HUES6 (cell line): ENCODE measurements at regions not wholly inside any gene's neighbourhood (a gene's known extent, or its start where the extent isn't known, plus 50 kb on each side); places are given as distances from the start of the nearest gene placed in this dataset.

Experiments used
- H3K27ac ChIP-seq: 2 replicates; pipeline ENCODE4 v1.7.0; 2013; ENCODE audit warnings: low read depth, mild to moderate bottlenecking, low read length, inconsistent platforms
- H3K27me3 ChIP-seq: 2 replicates; pipeline ENCODE4 v1.6.1; 2013; ENCODE audit warnings: low read length; ENCODE audit not compliant: control insufficient read depth, insufficient read depth
- H3K36me3 ChIP-seq: 2 replicates; pipeline ENCODE4 v1.6.1; 2013; ENCODE audit warnings: low read length; ENCODE audit not compliant: control insufficient read depth, insufficient read depth
- H3K4me1 ChIP-seq: 2 replicates; pipeline ENCODE4 v1.6.1; 2013; ENCODE audit warnings: low read length; ENCODE audit not compliant: control insufficient read depth, insufficient read depth
- H3K4me3 ChIP-seq: 2 replicates; pipeline ENCODE4 v1.5.1; 2013; ENCODE audit warnings: low read depth, low read length
- H3K9ac ChIP-seq: one replicate; pipeline ENCODE4 v1.6.1; 2013; ENCODE audit warnings: mild to moderate bottlenecking, low read length
- H3K9me3 ChIP-seq: 2 replicates; pipeline ENCODE4 v1.6.1; 2013; ENCODE audit warnings: low read depth, low read length; ENCODE audit not compliant: control insufficient read depth, insufficient read depth

DNA sequence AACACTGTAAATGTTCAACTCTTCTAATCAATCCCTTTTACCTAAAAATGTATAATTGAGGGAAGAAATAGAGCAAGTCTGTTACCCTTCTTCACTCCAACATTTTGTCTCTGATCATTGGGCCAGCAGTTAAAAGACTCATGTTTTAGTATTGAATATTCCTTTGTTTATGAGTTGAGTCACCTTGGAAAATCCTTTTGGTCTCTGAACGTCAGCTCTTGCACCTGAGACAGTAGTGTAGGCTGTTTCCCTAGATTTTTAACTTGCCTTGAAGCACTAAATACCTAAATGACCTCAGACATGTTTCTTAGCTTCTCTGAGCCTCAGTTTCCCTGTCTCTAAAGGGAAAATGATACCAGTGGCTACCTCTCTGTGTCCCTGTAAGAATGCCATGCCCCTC is 184.2 kb downstream of the RFC3 start:
- H3K27me3 ChIP-seq: no peaks in the 10 kb centered on the region
- H3K36me3 ChIP-seq: no peaks in the 10 kb centered on the region
- H3K4me1 ChIP-seq: no peaks in the 10 kb centered on the region
- H3K4me3 ChIP-seq: no peak overlapping the region
- H3K9me3 ChIP-seq: no peaks in the 10 kb centered on the region
- H3K27ac ChIP-seq: no peak overlapping the region
- no peak overlapping the region for H3K9ac ChIP-seq

DNA sequence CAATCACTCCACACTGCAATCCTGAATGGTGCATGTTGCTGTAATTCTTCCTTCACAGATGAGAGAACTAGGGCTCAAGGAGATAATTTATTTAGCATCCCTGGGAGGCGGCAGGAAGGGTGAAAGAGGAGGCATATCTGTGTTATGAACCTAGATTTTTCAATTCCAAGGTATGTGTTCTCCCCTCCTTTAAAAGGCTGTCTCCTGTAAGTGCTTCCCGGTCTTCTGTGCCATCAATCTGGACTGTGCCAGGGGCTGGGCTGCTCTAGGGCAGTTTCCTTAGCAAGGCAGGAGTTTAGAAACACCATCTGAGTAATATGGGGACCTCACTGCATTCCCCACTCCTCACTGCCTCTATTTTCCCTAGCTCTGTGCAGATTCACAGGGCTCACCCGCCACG is 185.0 kb downstream of the RFC3 start:
- Histone ChIP-seq H3K27ac (no peak overlapping the region), H3K9me3 (no peaks in the 10 kb centered on the region), H3K4me3 (no peak overlapping the region)

DNA sequence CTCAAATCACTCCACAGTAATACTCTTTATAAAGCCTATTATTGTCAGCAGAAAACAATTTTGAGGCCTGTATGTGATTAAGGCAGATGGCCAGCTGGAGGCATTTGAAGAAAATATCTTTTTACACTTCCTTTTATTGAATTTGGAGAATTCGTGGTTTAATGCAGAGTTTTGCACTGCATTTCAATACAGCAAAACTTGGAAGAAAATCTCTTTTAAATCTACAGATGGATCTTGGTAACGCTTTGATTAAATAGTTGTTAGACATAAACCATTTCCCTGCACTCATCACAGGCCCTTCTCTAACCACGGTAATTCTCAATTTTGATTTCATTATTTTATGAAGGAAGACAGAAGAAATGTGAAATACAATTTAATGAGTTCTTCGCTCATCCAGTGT is 185.7 kb downstream of the RFC3 start:
- H3K9me3 ChIP-seq: no peaks in the 10 kb centered on the region
- H3K9ac ChIP-seq: no peak overlapping the region
- H3K4me1 ChIP-seq: no peaks in the 10 kb centered on the region
- H3K36me3 ChIP-seq: no peaks in the 10 kb centered on the region
- H3K27me3 ChIP-seq: no peaks in the 10 kb centered on the region
- H3K27ac ChIP-seq: no peak overlapping the region
- H3K4me3 ChIP-seq: no peak overlapping the region

More for the DNA sequence above, 185.0 kb downstream of the RFC3 start:
- no peaks in the 10 kb centered on the region for H3K36me3 ChIP-seq
- no peaks in the 10 kb centered on the region for H3K4me1 ChIP-seq
- no peak overlapping the region for H3K9ac ChIP-seq
- H3K27me3 ChIP-seq: no peaks in the 10 kb centered on the region

DNA sequence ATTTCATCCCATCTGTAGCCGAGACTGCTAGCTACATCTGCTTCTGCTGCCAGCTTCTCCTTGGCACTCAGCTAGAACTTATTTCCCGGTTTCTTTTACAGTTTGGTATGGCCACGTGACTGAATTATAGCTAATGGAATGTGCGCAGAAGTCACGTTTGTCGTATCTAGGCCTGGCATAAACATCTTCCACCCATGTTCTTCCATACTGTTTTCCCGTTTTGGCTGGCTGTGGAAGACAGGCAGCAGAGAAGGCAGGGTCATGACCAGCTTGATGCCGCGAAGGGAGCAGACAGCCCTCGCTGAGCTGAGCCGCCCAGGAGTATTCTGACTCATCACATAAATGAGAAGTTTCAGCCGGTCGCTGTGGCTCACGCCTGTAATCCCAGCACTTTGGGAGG is 186.7 kb downstream of the RFC3 start:
- no peaks in the 10 kb centered on the region for H3K36me3 ChIP-seq
- H3K9ac ChIP-seq: no peak overlapping the region
- H3K27ac ChIP-seq: no peak overlapping the region
- no peaks in the 10 kb centered on the region for H3K4me1 ChIP-seq
- H3K4me3 ChIP-seq: no peak overlapping the region
- no peaks in the 10 kb centered on the region for H3K9me3 ChIP-seq
- no peaks in the 10 kb centered on the region for H3K27me3 ChIP-seq

DNA sequence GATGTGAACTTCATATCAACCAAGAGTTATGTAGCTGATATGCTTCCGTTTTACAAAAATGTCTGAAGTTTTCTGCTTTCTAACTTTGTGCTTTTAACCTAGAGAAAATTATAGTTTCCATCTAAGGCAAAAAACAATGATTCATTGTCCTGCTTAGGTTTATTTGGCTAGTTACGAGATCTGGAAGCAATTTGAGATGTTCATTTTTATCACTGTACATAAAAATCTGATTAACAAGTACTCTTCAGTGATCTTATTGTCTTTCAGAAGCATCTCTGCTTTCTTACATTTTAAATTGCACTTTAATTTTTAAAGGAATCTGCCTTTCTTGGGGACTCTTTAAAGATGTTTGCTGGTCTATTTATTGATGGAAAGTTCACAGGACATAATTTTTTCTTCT is 188.1 kb downstream of the RFC3 start:
- no peaks in the 10 kb centered on the region for H3K4me1 ChIP-seq
- no peak overlapping the region for H3K27ac ChIP-seq
- no peak overlapping the region for H3K4me3 ChIP-seq
- no peaks in the 10 kb centered on the region for H3K27me3 ChIP-seq
- no peaks in the 10 kb centered on the region for H3K9me3 ChIP-seq
- no peak overlapping the region for H3K9ac ChIP-seq
- H3K36me3 ChIP-seq: no peaks in the 10 kb centered on the region

DNA sequence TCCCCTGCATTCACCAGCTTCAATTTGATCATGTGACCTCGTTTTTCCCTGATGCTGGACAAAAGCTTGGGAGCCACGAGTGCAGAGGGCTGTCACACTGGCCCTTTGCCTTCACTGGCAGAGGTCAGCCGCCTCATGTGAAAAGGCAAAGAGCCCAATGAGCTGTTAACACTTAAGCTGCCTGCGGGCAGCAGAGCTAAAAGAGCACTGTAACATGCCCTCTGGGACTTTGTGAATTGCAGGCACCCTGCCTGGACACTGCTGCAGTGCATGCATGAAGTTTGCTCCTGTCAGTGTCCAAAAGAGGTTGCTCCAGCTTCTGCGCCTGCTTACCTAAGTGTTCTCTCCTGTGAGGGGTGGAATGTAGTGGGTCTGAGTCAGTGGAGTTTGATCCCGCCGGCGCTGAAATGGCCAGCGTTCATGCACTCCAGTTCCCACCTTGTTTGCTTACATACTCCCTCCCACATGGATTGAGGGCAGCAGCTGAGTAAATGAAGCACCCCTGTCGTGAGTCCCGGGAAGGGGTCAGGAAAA is 193.7 kb downstream of the RFC3 start:
- no peak overlapping the region for H3K4me3 ChIP-seq
- H3K36me3 ChIP-seq: no peaks in the 10 kb centered on the region
- no peaks in the 10 kb centered on the region for H3K27me3 ChIP-seq
- H3K9ac ChIP-seq: no peak overlapping the region
- 0 out of 2 replicates have a peak, but pooled peaks cover 5% of the 10 kb centered on the region for H3K4me1 ChIP-seq
- H3K27ac ChIP-seq: no peak overlapping the region
- H3K9me3 ChIP-seq: no peaks in the 10 kb centered on the region

DNA sequence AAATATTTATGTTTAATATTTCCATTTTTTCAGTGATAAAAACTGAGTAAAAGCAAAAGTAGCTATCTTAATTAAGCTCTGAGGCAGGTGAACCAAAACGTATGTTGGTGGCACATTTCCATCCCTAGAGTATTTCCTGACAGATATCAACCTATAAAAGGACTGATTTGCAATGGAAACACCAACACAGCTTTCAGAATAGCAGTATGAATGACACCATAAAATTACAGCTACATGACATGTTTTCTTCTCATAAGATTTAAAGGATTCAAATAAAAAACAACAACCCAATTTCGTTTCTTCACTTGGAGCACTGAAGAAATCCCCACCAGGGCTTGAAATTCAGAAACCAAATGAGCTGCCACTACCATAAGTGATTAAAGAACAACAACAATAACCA is 194.4 kb downstream of the RFC3 start:
- H3K36me3 ChIP-seq: no peaks in the 10 kb centered on the region
- no peak overlapping the region for H3K27ac ChIP-seq
- H3K9ac ChIP-seq: no peak overlapping the region
- H3K4me1 ChIP-seq: 0 out of 2 replicates have a peak, but pooled peaks cover 5% of the 10 kb centered on the region
- H3K4me3 ChIP-seq: no peak overlapping the region
- no peaks in the 10 kb centered on the region for H3K9me3 ChIP-seq
- no peaks in the 10 kb centered on the region for H3K27me3 ChIP-seq

DNA sequence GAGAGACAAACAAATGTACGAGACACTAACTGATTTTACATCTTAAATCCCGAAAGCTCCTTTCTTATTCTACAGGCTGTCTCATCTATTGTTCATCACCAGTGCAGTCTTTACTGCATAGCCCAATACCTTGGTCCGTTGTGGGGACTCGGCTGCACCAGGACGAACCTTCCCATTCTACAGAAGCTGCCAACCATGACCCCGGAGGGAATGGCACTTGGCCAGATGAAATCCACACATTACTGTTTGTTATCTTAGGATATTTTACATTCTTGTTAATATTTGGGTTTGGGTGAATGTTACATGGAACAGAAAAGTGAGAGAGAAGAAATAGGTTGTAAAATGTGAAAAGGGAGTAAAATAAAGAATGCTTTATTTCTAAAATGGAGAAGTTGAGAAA is 195.1 kb downstream of the RFC3 start:
- no peak overlapping the region for H3K27ac ChIP-seq
- no peaks in the 10 kb centered on the region for H3K27me3 ChIP-seq
- 0 out of 2 replicates have a peak, but pooled peaks cover 5% of the 10 kb centered on the region for H3K4me1 ChIP-seq
- H3K9ac ChIP-seq: no peak overlapping the region
- no peaks in the 10 kb centered on the region for H3K9me3 ChIP-seq
- H3K4me3 ChIP-seq: no peak overlapping the region
- no peaks in the 10 kb centered on the region for H3K36me3 ChIP-seq

DNA sequence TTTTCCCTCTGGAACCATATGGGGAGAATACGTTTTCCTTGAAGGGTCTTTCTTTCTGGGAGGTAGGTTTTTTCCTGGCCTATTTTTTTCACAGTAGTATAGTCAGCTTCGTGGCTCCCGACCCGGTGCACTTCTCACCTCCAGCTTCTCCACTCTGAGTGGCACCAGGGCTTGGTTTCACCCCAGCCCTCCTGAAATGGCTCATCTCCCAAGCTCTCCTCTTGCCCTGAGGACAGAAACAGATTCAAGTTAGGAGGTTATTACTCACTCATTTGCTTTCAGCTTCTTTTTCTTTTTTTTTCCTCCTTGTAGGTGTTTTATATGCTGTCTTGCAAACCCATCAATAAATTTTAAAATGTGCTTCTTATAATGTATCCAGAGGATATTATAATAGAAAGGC is 199.3 kb downstream of the RFC3 start:
- Histone ChIP-seq H3K9me3 (peaks cover 9% of the 10 kb centered on the region), H3K36me3 (no peaks in the 10 kb centered on the region), H3K4me1 (no peaks in the 10 kb centered on the region), H3K27me3 (no peaks in the 10 kb centered on the region), H3K9ac (no peak overlapping the region), H3K4me3 (no peak overlapping the region), H3K27ac (no peak overlapping the region)

DNA sequence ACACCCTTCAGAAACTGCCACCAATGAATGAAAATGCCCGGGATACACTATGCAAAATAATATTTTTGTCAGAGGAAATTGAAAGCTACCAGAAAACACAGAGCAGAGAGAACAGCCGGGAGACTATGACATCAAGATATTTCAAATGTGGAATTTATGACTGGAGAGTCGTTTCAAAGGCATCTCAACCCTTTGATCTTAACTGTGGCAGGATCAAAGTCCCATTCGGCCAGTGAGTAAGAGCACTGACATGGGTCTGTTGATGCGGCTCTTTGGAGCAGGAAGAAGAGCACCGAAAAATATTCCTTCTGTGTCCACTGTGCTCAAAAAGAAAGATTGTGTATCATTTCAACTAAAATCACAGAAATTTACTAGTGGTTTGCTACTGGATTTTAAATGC is 201.9 kb downstream of the RFC3 start:
- H3K27ac ChIP-seq: no peak overlapping the region
- H3K4me1 ChIP-seq: no peaks in the 10 kb centered on the region
- no peak overlapping the region for H3K4me3 ChIP-seq
- no peak overlapping the region for H3K9ac ChIP-seq
- H3K36me3 ChIP-seq: no peaks in the 10 kb centered on the region
- H3K9me3 ChIP-seq: peaks cover 9% of the 10 kb centered on the region
- H3K27me3 ChIP-seq: no peaks in the 10 kb centered on the region

DNA sequence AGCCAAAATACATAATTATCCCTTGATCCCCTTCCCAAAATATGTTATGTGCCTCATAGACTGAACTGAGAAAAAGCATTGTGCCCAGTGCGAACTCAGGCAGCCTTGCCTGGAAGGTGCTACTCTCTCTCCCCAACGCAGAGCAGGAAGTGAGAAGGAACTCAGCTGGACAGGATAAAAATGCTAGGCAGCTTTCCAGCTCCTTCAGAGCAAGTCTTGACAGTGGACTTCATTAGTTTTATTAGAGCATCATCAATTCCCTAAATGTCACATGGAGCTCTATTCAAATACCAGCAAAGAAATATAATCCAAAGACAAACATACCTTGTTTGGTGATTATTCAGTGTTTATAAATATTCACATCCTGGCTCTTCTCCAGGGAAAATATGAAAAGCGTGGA is 202.4 kb downstream of the RFC3 start:
- H3K9me3 ChIP-seq: peaks cover 9% of the 10 kb centered on the region
- no peaks in the 10 kb centered on the region for H3K36me3 ChIP-seq
- no peaks in the 10 kb centered on the region for H3K4me1 ChIP-seq
- no peak overlapping the region for H3K4me3 ChIP-seq
- H3K27me3 ChIP-seq: no peaks in the 10 kb centered on the region
- no peak overlapping the region for H3K27ac ChIP-seq
- no peak overlapping the region for H3K9ac ChIP-seq

DNA sequence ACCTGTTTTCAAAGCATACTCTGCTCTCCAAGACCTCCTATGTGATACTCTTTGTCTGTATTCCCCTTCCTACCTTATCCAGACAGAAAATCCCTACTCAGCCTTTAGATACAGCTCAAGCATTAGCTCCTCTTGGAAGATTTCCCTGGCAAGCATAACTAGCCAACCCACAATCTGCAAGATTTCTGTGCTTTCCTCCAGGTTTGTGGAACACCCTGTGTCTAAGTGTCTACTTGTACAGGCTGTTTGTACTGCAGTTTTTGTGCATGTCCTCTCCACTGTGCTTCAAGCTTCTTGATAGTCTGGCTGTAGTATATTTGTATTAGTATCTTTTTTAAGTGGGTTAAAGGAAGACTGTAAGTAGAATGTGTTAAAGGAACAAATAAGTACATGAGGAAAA is 203.7 kb downstream of the RFC3 start:
- no peak overlapping the region for H3K4me3 ChIP-seq
- H3K4me1 ChIP-seq: no peaks in the 10 kb centered on the region
- H3K9me3 ChIP-seq: peaks cover 13% of the 10 kb centered on the region
- no peaks in the 10 kb centered on the region for H3K27me3 ChIP-seq
- H3K9ac ChIP-seq: no peak overlapping the region
- H3K27ac ChIP-seq: no peak overlapping the region
- H3K36me3 ChIP-seq: no peaks in the 10 kb centered on the region
